HG02870 (cell line): ENCODE measurements at regions not wholly inside any gene's neighbourhood (a gene's known extent, or its start where the extent isn't known, plus 50 kb on each side); places are given as distances from the start of the nearest gene placed in this dataset.

Experiments
- ATAC-seq: cut with Tn5 transposase; IDR thresholded peaks from one replicate; pipeline ENCODE4 v1.9.1; 2021; ENCODE audit warnings: mild to moderate bottlenecking, moderate library complexity; ENCODE audit not compliant: unreplicated experiment

DNA sequence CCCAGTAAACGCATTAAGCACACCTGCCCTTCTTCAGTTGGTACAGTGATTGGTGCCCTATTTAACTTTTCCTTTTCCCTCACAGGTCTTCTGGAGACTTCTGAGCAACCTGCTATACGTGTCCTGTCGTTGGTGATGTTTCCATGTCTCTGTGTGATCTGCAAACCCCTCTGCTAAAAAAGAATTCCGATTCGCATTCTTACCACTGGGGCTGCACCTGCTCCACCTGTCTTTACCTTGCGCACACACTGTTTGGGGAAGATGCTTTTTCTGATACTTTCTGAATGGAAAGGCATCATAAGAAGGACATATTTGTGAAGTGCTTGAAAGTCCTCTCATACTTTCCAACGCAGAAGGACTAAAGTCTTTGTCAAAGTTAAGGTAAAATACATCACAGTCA is 323.9 kb upstream of the SOX11 start:
- ATAC-seq = no peak

DNA sequence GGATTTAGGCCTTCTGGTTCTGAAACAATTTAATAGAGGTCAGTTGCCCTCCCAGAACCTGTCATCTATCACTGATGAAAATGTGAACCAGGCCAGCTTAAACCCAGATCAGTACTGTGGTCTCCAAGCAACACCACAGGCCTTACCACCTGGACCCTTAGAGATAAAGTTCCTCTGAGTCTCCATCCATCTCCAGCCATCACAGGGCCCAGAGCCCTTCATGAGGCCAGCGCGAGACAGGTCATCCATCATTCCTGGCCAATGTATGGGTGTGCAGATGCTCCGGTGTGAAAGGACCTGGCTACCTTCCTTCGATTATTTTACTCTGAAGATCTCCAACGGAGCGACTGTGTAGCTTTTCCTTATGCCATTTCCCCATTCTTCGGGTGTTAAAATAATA is 322.7 kb upstream of the SOX11 start:
- ATAC-seq = no peak

DNA sequence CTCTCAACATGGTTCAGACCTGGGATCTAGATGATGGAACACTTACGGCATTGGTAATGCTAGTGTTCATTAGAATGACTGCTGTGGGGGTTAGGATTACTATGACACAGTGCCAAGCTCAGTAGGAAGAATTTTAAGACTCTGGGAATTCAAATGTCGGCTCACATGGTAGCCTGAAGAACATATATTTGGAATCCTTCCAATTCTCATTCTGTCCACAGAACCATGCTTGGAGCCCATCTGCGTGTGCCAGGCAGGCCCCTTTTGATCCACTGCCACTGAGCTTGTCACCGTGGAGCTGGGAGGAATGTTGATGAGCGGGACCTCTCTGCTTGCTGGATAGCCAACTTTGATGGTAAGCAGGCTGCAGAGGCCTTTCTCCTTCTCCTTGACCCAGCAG is 322.0 kb upstream of the SOX11 start:
- no peak for ATAC-seq

DNA sequence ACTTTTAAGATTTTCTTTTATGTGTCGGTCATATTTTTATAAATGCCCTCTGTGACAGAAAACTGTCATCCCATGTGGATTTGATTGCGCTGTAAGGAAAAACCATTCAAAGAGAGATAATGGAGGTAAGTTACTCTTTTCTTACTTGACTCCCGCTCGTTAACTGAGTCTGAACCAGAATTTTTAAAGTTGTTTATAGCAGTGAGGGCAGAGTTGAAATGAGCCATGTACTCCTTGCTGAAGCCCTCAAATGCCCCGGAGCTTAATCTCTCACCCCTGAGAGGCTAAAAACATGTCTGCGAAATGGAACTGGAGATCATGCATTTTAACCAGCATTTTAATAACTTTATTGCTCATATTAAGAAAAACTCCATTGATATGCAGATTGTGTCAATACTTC is 320.0 kb upstream of the SOX11 start:
- ATAC-seq = no peak

DNA sequence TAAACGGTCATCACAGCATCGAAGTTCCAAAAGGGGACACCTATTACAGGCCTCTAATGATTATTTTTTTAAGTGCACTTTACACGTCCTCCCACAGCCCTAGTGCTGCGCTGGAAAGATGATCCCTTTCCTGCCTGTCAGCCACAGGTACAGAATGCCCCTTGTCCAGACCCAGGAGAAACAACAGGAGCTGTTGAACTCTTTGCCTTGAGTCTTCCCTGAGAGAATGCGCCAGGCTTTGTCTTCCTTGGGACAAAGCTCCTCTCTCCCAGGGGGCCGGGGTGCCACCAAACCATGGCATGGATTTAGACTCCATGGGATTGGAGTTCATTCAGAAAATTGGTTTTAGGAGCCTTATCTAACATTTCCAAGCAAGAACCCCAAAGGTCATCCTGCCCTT is 319.0 kb upstream of the SOX11 start:
- ATAC-seq = no peak

DNA sequence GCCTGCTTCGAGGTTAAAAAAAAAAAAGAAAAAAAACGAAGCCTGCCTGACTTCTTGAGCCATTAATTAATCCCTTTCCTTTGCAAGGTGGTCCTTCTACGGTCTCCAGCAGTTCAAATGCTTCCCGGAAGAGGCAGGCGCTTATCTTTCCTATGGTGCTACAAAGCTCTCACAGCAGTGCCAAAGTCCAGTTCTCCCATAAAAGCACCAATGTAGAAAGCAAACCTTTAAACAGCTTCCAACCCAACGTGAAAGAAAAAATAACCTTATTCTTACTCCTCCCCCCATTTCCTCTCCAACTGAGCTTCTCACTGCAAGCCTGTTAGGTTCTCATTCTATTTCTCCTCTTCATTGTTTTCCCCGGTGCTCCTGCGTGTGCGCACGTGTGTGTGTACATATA is 317.4 kb upstream of the SOX11 start:
- ATAC-seq = no peak

DNA sequence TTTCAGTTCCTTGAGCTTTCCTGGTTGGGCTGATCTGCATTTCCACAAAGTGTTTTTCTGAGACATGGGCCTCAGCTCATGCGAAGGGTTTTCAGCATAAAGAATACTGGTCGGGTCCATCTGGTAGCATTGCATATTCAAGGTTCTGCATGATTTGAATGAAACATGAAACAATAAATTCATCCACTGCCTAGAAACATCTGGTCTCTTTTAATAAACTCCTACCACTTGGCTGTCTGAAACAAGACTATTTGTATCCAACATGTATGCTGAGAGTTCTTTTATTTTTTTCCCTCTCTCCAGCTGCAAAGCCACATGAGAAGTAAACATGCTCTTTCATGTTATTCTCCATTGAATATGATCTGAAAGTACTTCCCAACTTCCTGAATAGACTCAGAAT is 314.9 kb upstream of the SOX11 start:
- no peak for ATAC-seq

DNA sequence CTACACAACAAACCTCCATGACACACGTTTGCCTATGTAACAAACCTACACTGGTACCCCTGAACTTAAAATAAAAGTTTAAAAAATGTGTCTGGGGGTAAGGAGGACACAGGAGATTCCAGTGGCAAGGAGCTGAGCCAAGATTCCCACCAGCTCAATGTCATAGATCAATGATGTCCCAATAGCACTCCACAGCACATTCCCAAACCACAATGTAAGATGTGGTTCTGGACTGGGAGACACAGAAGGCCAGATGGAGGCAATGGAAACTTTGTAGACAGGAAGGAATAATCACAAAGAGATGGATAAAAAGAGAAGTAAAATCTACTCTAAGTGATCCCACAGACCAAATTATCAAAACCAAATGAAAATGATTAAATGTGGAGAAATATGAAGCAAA is 312.4 kb upstream of the SOX11 start:
- ATAC-seq = no peak

DNA sequence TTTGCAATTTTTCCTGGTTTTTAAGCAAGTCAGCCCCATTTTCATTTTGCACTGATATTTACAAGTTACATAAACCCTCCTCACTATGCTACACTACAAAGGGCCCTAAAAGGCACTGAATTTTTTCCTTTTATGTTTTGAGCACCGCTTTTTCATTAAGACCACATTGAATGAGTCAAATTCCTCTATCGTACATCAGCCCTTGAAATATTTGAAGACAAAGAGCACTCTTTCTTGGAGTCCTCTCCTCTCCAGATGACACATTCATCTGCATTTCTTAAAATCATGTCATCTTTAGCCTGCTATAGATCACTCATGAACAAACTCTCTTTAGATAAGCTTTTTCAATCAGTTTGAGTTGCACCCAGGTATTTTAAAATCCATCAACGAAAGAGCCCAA is 306.6 kb upstream of the SOX11 start:
- ATAC-seq = no peak

DNA sequence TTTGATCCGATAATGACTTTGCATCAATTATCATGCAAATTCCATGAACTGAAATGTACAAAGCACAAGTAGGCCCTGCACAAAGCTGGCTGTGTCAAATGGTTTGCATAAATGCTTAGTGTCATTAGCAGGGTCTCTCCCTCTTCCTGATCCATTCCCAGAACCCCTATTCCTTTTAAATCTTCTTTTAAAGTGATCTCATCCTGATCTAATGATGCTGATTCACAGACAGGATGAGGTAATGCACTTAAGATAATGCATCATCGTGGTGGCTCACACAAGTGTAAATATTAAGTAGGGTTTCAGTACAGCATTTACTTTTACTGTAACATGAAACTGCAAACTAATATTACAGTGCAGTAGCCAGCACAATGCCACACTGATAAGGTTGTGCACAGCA is 304.8 kb upstream of the SOX11 start:
- no peak for ATAC-seq

DNA sequence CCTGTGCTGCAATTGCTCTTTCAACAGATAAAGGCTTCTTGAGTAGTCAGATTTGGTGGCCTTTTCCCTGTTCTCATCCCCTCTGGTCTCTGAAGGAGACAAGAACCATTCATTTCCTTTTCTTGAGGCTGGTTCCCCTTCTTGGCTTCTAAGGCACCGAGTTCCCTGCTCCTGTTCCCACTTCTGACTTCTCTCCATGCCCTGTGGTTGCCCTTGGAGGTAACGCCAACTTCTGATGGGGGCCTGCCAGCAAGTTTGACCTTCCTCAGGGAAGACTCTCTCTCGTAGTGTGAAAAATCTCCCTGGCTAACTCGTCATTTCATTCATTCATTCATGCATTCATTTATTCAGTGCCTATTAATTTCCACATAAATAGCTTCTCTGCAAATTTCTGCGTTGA is 302.4 kb upstream of the SOX11 start:
- ATAC-seq = no peak

DNA sequence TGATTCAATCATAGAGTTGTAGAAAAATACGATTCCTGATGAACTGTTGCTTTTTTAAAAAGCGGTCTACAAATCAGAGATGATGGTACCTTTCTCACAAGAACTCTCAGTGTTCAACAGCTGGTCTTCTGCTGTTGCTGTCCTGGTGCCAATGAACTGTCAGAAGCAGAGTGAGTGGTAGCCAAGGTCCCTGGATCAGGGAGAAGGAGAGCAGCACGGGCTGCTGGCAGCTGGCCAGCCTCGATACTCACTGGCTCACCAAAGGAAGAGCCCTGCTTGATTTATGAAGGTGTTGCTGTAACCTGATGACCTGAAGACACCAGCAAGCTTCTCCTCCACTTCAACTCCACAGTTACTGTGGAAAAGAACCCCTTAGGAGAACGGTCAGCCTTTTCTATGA is 300.8 kb upstream of the SOX11 start:
- no peak for ATAC-seq

DNA sequence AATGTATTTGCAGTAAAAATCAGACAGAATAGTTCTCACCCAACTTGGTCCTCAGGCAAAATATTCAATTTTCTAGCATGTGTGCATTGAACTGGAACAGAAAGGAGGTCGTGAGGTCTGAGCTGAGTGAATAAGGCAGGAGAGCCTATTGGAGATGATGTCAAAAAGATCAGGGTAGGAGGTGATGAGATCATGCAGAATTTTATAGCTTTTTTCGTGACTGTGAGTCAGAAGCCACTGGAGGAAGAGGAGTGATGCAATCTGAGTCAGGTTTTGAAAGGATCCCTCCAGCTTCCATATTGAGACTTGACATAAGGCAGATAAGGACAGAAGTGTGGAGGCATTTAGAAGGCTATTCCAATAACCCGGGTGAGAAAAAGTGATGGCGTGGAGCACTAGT is 299.5 kb upstream of the SOX11 start:
- no peak for ATAC-seq

DNA sequence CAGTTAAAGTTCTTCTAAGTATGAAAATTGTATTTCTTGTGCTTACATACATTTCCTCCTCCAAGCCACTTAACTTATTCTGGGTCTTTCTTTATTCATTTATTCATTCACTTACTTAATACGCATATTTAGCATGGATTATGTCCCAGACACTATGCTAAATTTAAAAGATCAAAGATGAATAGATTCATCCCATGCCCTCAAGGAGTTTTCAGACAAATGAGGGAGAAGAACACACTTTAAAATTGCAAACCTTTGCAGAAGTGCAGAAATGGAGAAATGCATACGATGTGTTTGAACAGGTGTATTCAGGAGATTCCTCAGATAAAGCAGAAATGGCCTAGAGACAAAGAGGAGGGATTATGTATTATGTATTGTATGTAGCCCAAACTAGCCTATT is 298.7 kb upstream of the SOX11 start:
- ATAC-seq = no peak

DNA sequence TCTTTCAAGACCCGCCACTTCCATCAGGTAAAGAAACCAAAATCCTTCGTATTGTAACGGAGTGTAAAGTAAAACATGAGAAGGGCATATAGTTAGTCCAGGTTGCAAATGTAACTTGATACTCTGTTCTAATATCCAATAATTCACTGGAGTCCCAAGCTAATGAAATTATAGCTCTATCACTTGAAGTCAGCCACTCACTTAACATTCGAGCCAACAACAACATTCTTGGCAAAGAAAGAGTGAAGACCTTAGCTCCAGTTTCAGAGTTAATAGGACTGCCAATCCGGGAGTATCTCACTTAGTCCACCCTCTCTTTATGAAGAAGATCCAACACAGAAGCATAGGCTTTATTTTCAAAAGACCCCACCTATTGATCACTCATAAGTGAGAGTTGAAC is 298.0 kb upstream of the SOX11 start:
- no peak for ATAC-seq

DNA sequence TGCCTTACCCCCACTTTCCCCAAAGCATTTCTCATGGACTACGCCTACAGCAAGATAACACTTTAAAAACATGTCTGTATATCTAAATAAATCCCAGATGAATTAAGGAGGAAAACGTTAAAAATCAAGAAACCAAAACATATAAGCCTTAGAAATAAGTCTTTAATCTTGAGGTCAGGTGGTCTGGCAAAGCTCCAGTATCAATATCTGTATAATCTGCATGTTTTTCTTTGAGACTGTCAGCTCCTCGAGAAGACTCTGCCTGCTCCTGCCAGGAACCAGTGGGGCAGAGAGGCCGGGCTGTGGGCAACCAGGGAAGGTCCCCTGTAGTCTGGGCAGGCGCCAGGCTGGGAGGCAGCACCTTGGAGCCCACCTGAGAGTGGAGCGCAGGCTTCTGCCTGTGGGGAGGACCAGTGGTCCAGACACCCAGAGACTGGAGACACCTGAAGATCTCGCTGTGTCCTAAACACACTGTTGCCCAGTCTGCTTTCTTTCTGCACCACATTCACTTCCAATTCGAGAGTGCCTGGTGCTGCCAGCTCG is 291.0 kb upstream of the SOX11 start:
- ATAC-seq = no peak

DNA sequence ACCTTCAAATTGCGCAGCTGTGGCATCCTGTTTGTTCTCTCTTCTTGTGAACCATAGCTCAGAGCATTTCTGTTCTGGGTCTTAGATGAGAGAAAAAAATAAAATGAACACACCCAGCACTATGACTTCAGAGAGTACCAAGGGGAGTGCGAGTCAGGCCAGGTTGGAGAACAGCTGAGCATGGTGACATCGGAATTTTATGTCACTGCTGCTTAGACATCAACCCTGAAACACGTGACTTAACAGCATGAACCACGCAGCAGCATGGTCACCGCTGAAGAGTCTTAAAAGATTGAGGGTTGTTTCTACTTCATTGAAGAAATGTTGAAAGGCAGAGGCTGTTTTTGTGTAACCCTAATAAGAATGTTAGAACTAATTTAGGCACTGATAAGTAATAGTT is 288.8 kb upstream of the SOX11 start:
- no peak for ATAC-seq

DNA sequence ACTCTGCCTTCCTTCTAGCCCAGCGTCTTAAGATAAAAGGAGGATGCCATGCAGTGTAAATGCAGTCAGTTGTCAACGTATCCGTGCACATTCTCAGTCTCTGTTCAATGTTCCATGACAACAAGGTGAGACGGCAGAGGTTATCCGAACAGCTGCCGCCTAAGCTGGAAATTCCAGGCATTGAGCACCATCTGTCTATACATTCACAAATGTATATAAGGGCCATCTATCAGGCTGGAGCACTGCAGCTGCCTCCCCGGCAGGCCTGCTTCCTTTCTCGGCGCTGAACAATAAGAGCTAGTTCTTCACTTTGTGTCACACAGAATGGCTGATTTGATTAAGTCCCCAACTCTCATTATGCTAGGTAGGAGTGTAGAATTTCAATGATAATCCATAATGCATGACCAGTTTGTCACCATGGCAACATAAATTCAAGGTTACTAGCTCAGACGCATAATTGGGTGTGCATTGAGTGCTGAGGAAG is 282.2 kb upstream of the SOX11 start:
- no peak for ATAC-seq

DNA sequence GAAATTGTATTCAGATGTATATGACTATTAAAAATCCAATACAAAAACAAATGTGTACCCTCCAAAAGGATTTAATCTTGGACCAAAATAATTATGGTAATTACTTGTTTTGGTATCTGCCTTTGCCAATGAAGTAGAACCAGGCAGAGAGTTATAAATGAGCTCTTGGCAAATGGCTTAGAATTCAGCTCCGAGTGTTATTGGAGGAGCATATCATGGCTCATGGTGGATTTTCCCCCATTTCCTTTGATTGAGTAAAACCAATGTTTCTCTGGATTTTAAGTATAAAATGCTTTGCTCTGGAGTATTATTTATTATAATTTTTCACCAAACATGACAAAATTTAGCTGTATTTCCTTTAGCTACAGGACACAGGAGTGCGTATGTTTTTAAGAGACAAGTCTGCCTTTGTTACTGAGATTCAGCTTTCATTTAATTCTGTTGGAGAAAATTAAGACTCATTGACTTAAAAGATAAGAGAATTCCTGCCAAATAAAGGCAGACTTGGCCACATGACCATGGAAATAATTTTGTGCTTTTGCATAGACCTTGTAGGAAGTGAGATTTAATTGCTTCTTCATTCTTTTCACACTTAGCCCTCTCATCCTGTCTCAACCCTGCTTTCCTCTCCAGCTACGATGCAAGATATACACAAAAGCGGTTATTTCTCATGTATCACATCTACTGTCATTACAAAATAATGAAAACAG is 281.0 kb upstream of the SOX11 start:
- no peak for ATAC-seq

DNA sequence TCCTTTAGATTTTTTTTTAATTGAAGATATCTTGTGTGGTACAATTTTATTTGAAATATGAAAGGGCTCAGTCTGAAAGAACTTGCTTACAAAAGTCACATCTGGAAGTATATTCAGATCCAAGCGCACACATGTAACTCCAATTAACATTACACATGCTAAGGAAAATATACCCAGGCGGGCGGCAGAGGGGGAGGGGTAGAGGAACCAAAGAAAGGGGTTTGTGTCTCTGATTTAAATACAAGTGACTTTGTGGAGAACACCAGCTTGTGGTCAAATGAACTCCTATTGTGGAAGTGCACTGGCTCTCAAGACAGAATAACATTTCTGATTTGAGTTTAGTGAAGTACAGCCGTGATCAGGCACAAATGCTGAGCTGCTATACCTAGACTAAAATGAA is 280.2 kb upstream of the SOX11 start:
- no peak for ATAC-seq

DNA sequence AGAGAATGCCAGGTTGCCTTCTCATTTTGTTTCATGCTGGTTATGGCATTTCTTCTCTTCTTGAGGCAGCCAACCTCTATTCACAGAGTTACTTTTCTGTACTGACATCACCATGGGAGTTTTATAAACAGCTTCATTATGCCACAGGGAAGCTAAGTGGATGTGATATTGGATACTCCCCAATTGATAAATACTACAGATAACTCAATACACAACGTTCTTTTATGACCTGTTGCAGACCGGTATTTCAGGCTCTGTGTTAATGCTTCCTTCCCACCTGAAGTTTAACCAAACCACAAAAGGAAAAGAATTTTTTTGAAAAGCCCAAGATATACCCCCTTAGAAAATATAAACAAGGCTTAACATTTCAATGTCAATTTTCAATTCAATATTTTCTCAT is 258.3 kb upstream of the SOX11 start:
- no peak for ATAC-seq

DNA sequence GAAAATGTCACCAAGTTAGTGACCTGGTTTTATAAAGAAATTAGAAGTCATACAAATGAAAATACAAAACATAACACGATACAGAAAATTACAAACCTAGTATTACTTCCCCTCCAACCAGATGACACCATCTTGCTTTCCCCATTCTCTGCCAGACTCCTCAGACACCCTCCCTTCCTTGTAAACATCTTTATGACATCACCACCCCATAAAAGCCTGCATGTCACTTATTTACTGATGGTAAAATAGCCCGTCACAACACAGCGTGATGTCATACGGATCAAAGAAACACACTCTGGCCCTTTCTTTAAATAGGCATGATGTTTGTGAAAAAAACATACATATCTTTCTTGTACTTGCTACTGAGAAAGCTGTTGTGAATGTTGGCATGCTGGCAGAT is 254.8 kb upstream of the SOX11 start:
- ATAC-seq = no peak

DNA sequence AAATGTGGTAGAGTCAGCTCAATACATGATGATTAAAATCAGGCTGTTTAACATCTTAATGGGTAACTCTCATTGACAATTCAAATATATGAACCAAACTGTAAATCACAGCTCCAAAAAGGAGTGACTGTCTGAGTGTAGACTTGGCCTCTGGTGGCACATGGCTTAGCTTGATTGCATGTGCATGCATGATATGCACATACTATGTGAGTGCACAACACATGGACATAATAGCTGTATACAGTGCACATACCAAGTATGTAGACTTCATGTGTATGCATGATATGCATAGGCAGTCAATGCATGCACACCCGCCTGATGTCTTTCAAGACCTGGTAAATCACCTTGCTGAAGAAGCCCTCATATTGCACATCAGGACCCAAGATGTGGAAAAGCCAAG is 252.0 kb upstream of the SOX11 start:
- ATAC-seq = no peak
